ENCODE measurements at regions not wholly inside any gene's neighbourhood (a gene's known extent, or its start where the extent isn't known, plus 50 kb on each side); places are given as distances from the start of the nearest gene placed in this dataset.

DNA sequence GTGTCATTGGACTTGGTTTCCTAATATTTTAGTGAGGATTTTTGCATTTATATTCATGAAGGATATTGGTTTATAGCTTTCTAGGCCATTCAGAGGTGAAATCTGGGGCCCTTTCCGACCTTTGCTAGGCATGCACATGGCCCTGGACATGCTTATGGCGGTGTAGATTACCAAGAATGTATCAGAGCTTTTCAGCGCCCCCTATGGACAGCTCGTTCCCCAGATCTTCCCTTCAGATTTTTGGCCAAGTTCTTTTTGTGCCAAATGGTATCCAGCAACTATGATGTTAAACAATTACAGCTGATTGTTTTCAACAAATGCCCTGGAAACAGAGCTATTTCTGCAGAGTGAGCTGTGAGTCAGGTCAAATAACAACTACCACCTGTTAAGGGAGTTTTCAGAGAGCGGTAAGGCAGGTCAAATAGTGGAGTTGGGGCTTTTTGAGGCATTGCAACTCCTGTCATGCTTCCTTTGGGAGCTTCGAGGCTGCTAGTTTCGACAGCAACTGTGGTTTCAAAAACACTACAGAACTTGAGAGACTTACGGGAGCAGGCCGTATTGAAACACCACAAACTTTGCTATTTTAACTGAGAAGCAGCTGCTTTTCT is 188.3 kb downstream of the ZNF516 start:
- TF ChIP-seq POLR2A (IDR thresholded peaks at IDR 0.05; ENCODE audit: low read length) (no peak), GATA1 (IDR thresholded peaks at IDR 0.05; ENCODE audit: low read depth, low read length) (no peak)
